HepG2 (cell line): ENCODE measurements at regions not wholly inside any gene's neighbourhood (a gene's known extent, or its start where the extent isn't known, plus 50 kb on each side); places are given as distances from the start of the nearest gene placed in this dataset.

Experiments
- ATF2 ChIP-seq: sonication (generic); formaldehyde crosslinking; IDR thresholded peaks from 2 replicates; pipeline ENCODE4 v1.4.0; 2020; ENCODE audit warnings: missing genetic modification reagents
- CHD2 ChIP-seq: IDR thresholded peaks from 2 replicates; pipeline ENCODE4 v1.6.1; 2011; ENCODE audit warnings: low read depth, low read length, improper control_type of control experiment
- ELF1 ChIP-seq: sonication (generic); formaldehyde crosslinking; IDR thresholded peaks from 2 replicates; pipeline ENCODE4 v1.4.0; 2020; ENCODE audit warnings: missing genetic modification reagents
- HNRNPLL ChIP-seq: fragments of 200-400 bp; formaldehyde crosslinking; IDR thresholded peaks from 2 replicates; pipeline ENCODE4 v1.6.1; 2017; ENCODE audit warnings: mild to moderate bottlenecking, low read depth, low read length; ENCODE audit not compliant: poor library complexity, severe bottlenecking
- MAX ChIP-seq: IDR thresholded peaks from 2 replicates; pipeline ENCODE4 v1.6.1; 2012; ENCODE audit warnings: inconsistent platforms
- POLR2A ChIP-seq, 2 experiments: IDR thresholded peaks; 2 replicates each; pipeline ENCODE4 v1.6.1; 2011; ENCODE audit warnings: low read depth in 2 of 2, low read length in 2 of 2, mild to moderate bottlenecking in 1 of 2, moderate library complexity in 1 of 2; ENCODE audit not compliant: insufficient read depth in 1 of 2
- TAF1 ChIP-seq: sonication (generic); formaldehyde crosslinking; IDR thresholded peaks from 2 replicates; pipeline ENCODE4 v1.4.0; 2020; ENCODE audit warnings: missing genetic modification reagents
- ZBTB20 ChIP-seq: sonication (generic); formaldehyde crosslinking; IDR thresholded peaks from 2 replicates; pipeline ENCODE4 v1.8.1; 2023; ENCODE audit warnings: missing genetic modification reagents, low read depth, mild to moderate bottlenecking, borderline replicate concordance
- ZFX ChIP-seq: sonication (generic); formaldehyde crosslinking; IDR thresholded peaks from 2 replicates; pipeline ENCODE4 v1.4.0; 2020; ENCODE audit warnings: mild to moderate bottlenecking, low read depth, missing genetic modification reagents, moderate library complexity
- ZNF124 ChIP-seq: sonication (generic); formaldehyde crosslinking; IDR thresholded peaks from 2 replicates; pipeline ENCODE4 v1.4.0; 2020; ENCODE audit warnings: missing genetic modification reagents
- ZNF772 ChIP-seq: sonication (generic); formaldehyde crosslinking; IDR thresholded peaks from 2 replicates; pipeline ENCODE4 v1.5.0; 2020; ENCODE audit warnings: mild to moderate bottlenecking, missing genetic modification reagents
- TF ChIP-seq, protein P1 (sequence below): sonication (generic); formaldehyde crosslinking; IDR thresholded peaks from 2 replicates; pipeline ENCODE4 v1.8.0; 2022; ENCODE audit warnings: missing genetic modification reagents, mild to moderate bottlenecking, borderline replicate concordance
- TF ChIP-seq, protein P2 (sequence below): sonication (generic); formaldehyde crosslinking; IDR thresholded peaks from 2 replicates; pipeline ENCODE4 v1.4.0; 2020; ENCODE audit warnings: missing genetic modification reagents
- TF ChIP-seq, protein P3 (sequence below): IDR thresholded peaks from 2 replicates; pipeline ENCODE4 v1.6.1; 2016; ENCODE audit warnings: missing compliant biosample characterization, missing genetic modification reagents, borderline replicate concordance

DNA sequence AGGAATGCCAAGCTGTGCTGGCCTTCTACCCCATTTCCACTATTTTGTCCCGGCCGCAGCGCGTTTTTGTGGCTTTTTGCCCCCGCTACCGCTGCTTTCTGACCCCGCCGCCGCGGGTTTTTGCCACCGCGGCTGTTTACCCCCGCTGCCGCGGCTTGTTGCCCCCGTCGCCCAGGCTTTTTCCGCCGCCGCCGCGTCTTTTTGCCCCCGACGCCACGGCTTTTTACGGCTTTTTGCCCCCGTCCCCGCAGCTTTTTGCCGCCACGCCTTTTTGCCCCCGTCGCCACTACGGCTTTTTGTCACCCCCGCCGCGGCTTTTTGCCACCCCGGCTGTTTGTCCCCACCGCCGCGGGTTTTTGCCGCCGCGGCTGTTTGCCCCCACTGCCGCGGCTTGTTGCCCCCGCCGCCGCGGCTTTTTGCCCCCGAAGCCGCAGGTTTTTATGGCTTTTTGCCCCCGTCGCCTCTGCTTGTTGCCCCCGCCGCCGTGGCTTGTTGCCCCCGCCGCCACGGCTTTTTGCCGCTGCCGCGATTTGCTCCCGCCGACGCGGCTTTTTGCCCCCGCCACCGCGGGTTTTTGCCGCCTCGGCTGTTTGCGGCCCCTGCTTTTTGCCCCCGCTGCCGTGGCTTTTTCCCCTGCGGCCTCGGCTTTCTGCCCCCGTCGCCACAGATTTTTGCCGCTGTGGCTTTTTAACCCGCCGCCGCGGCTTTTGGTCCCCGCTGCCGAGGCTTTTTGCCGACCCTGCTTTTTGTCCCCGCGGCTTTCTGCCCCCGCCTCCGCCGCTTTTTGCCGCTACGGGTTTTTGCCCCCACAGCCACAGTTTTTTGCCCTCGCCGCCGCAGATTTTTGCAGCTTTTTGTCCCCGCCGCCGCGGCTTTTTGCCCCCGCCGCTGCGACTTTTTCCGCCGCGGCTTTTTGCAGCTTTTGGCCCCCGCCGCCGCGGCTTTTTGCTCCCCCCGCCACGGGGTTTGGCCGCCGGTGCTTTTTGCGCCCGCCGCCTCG lies 520.4 kb upstream of the WSB1 start:
- TF ChIP-seq ZFX (CRISPR knock-in tag) (no peak), MAX (no peak), CHD2 (no peak), TAF1 (CRISPR knock-in tag) (no peak), ZNF772 (CRISPR knock-in tag) (no peak), HNRNPLL (no peak), ATF2 (CRISPR knock-in tag) (no peak), ZNF124 (CRISPR knock-in tag) (no peak), POLR2A (IDR thresholded peaks at IDR 0.05; ENCODE audit: insufficient read depth in 1 of 2, low read depth in 2 of 2, low read length in 2 of 2) (no peak), ZBTB20 (CRISPR knock-in tag) (no peak), ELF1 (no peak)
- TF ChIP-seq, protein P1, sequence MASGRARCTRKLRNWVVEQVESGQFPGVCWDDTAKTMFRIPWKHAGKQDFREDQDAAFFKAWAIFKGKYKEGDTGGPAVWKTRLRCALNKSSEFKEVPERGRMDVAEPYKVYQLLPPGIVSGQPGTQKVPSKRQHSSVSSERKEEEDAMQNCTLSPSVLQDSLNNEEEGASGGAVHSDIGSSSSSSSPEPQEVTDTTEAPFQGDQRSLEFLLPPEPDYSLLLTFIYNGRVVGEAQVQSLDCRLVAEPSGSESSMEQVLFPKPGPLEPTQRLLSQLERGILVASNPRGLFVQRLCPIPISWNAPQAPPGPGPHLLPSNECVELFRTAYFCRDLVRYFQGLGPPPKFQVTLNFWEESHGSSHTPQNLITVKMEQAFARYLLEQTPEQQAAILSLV (CRISPR knock-in tag), result no peak
- TF ChIP-seq, protein P2, sequence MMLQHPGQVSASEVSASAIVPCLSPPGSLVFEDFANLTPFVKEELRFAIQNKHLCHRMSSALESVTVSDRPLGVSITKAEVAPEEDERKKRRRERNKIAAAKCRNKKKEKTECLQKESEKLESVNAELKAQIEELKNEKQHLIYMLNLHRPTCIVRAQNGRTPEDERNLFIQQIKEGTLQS, result no peak
- TF ChIP-seq, protein P3, sequence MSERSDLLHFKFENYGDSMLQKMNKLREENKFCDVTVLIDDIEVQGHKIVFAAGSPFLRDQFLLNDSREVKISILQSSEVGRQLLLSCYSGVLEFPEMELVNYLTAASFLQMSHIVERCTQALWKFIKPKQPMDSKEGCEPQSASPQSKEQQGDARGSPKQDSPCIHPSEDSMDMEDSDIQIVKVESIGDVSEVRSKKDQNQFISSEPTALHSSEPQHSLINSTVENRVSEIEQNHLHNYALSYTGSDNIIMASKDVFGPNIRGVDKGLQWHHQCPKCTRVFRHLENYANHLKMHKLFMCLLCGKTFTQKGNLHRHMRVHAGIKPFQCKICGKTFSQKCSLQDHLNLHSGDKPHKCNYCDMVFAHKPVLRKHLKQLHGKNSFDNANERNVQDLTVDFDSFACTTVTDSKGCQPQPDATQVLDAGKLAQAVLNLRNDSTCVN (CRISPR knock-in tag), result no peak
